Mesenchymal stem cell (in vitro differentiated cells and primary cell): ENCODE measurements at regions not wholly inside any gene's neighbourhood (a gene's known extent, or its start where the extent isn't known, plus 50 kb on each side); places are given as distances from the start of the nearest gene placed in this dataset.

Source experiments
- DNase-seq: peaks from one replicate; pipeline ENCODE4 v3.0.0-alpha.2; 2013
- H2AFZ ChIP-seq: one replicate; pipeline ENCODE4 v1.6.1; 2013; ENCODE audit warnings: low read depth, mild to moderate bottlenecking, control low read depth, inconsistent platforms, low read length, moderate library complexity
- H2AK5ac ChIP-seq: 2 replicates; pipeline ENCODE4 v1.6.1; 2013; ENCODE audit warnings: low read length, moderate library complexity, mild to moderate bottlenecking, inconsistent platforms; ENCODE audit not compliant: severe bottlenecking
- H2BK120ac ChIP-seq: one replicate; pipeline ENCODE4 v1.6.1; 2013; ENCODE audit warnings: low read depth, mild to moderate bottlenecking, inconsistent platforms, low read length, moderate library complexity
- H2BK12ac ChIP-seq, 2 experiments: one replicate each; pipeline ENCODE4 v1.6.1; 2013; ENCODE audit warnings: inconsistent platforms in 2 of 2, low read length in 2 of 2, mild to moderate bottlenecking in 2 of 2, moderate library complexity in 2 of 2, control low read depth in 1 of 2
- H2BK15ac ChIP-seq: one replicate; pipeline ENCODE4 v1.6.1; 2013; ENCODE audit warnings: mild to moderate bottlenecking, low read depth, inconsistent platforms; ENCODE audit not compliant: poor library complexity, severe bottlenecking
- H2BK5ac ChIP-seq: 2 replicates; pipeline ENCODE4 v1.6.1; 2013; ENCODE audit warnings: low read depth, mild to moderate bottlenecking, low read length, control low read depth, inconsistent platforms; ENCODE audit not compliant: poor library complexity, severe bottlenecking
- H3K14ac ChIP-seq, 2 experiments: one replicate each; pipeline ENCODE4 v1.6.1; 2013; ENCODE audit warnings: inconsistent platforms in 2 of 2, low read length in 2 of 2, control low read depth in 1 of 2, mild to moderate bottlenecking in 1 of 2, moderate library complexity in 1 of 2
- H3K18ac ChIP-seq, 2 experiments: one replicate each; pipeline ENCODE4 v1.6.1; 2013; ENCODE audit warnings: inconsistent platforms in 2 of 2, low read length in 2 of 2, control low read depth in 1 of 2, low read depth in 1 of 2, mild to moderate bottlenecking in 1 of 2
- H3K23ac ChIP-seq, 2 experiments: one replicate each; pipeline ENCODE4 v1.6.1; 2013; ENCODE audit warnings: inconsistent platforms in 2 of 2, low read length in 2 of 2, mild to moderate bottlenecking in 2 of 2, moderate library complexity in 2 of 2, control low read depth in 1 of 2
- H3K27ac ChIP-seq: 2 replicates; pipeline ENCODE4 v1.5.1; 2013; ENCODE audit warnings: mild to moderate bottlenecking, moderate library complexity, low read length, control low read depth, inconsistent platforms; ENCODE audit not compliant: poor library complexity, severe bottlenecking
- H3K27me3 ChIP-seq, 2 experiments: 2 replicates each; pipeline versions ENCODE4 v1.6.1 to v1.7.0; 2013; ENCODE audit warnings: low read length in 2 of 2, mild to moderate bottlenecking in 2 of 2, moderate library complexity in 2 of 2, control low read depth in 1 of 2, inconsistent platforms in 1 of 2; ENCODE audit not compliant: control insufficient read depth in 1 of 2, insufficient read depth in 1 of 2
- H3K36me3 ChIP-seq, 2 experiments: 2 replicates each; pipeline versions ENCODE4 v1.6.1 to v1.7.0; 2013; ENCODE audit warnings: low read length in 2 of 2, control low read depth in 1 of 2, inconsistent platforms in 1 of 2, low read depth in 1 of 2, mild to moderate bottlenecking in 1 of 2; ENCODE audit not compliant: insufficient read depth in 2 of 2, control insufficient read depth in 1 of 2
- H3K4ac ChIP-seq, 2 experiments: one replicate each; pipeline ENCODE4 v1.6.1; 2013; ENCODE audit warnings: inconsistent platforms in 2 of 2, low read length in 2 of 2, mild to moderate bottlenecking in 2 of 2, moderate library complexity in 2 of 2, control low read depth in 1 of 2, low read depth in 1 of 2
- H3K4me1 ChIP-seq: 2 replicates; pipeline ENCODE4 v1.6.1; 2013; ENCODE audit warnings: low read depth, low read length, control low read depth; ENCODE audit not compliant: control insufficient read depth, insufficient read depth
- H3K4me2 ChIP-seq: 2 replicates; pipeline ENCODE4 v1.6.1; 2013; ENCODE audit warnings: low read length, mild to moderate bottlenecking, inconsistent platforms; ENCODE audit not compliant: poor library complexity, severe bottlenecking
- H3K4me3 ChIP-seq, 2 experiments: 2 replicates each; pipeline versions ENCODE4 v1.5.1 to v1.7.0; 2013; ENCODE audit warnings: low read length in 2 of 2, mild to moderate bottlenecking in 2 of 2, control low read depth in 1 of 2, low read depth in 1 of 2; ENCODE audit not compliant: insufficient read depth in 1 of 2
- H3K79me1 ChIP-seq: replicated peaks from 2 replicates; pipeline ENCODE4 v1.6.1; 2013; ENCODE audit warnings: mild to moderate bottlenecking, control low read depth, low read length, inconsistent platforms; ENCODE audit not compliant: poor library complexity, severe bottlenecking
- H3K9ac ChIP-seq: 2 replicates; pipeline ENCODE4 v1.7.0; 2013; ENCODE audit warnings: mild to moderate bottlenecking, low read length, moderate library complexity
- H3K9me3 ChIP-seq: 2 replicates; pipeline ENCODE4 v1.7.0; 2013; ENCODE audit warnings: mild to moderate bottlenecking, low read length; ENCODE audit not compliant: control insufficient read depth
- H4K8ac ChIP-seq: one replicate; pipeline ENCODE4 v1.6.1; 2013; ENCODE audit warnings: inconsistent platforms, mild to moderate bottlenecking, low read length, moderate library complexity
- H4K91ac ChIP-seq: one replicate; pipeline ENCODE4 v1.6.1; 2013; ENCODE audit warnings: mild to moderate bottlenecking, low read length, inconsistent platforms
- WGBS: methylation state at CpG from one replicate; pipeline ENCODE4 v1.1.7; 2013; ENCODE audit warnings: mixed read lengths; 5-methylcytosine and 5-hydroxymethylcytosine counted together

DNA sequence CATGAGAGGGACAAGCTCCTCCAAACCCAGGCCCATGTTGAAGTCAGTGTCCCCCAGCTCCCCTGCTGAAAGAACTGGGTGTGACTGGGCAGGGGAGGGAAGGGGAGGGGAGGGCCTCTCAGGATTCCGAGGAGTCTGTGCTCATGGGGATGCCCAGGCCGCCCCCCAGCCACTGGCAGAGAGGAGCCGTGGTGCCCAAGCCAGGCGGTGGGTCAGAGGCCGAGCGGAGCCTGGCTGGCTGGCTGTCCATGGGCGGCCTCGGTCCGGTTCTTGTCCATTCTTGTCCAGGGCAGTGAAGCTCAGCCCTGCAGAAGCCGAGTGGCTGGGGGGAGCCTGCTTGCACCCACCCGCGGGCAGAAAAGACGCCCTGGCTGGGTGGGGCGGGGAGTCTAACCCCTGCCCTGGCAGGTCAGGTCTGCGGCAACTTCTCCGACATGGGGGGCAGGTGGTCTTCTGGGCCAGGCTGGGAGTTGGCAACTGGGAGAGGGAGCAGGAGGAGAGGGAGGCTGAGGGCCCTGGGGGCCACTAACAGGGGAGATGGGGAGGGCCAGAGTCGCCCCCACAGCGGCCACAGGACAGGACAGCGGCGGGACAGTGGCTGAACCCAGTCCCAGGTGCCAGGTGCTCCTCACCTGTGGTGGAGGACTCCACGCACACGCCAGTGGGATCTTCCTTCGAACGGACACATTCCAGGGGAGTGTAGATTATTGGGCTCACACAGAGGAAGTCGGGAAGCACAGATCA is 54.1 kb downstream of the FOXL3 start:
- Histone ChIP-seq H3K4ac (no peak overlapping the region), H2AFZ (no peak overlapping the region), H4K8ac (no peak overlapping the region), H3K36me3 (no peaks in the 10 kb centered on the region), H2BK15ac (no peak overlapping the region), H2AK5ac (no peak overlapping the region), H3K9me3 (no peaks in the 10 kb centered on the region), H2BK120ac (no peak overlapping the region), H3K4me1 (no peaks in the 10 kb centered on the region), H3K27me3 (peaks cover 15 to 31% of the 10 kb centered on the region in 2 experiments), H4K91ac (no peak overlapping the region), H2BK5ac (no peak overlapping the region), H3K79me1 (no peaks in the 10 kb centered on the region), H3K14ac (no peak overlapping the region), H3K9ac (no peak overlapping the region), H3K4me2 (no peak overlapping the region), H3K18ac (no peak overlapping the region), H3K27ac (no peak overlapping the region), H3K23ac (no peak overlapping the region), H3K4me3 (no peak overlapping the region), H2BK12ac (no peak overlapping the region)
- WGBS = 92% methylated on average over 25 of the region's 25 CpGs
- no peak for DNase-seq

GRCh38 chr7:344608-344994 is 54.6 kb downstream of the FOXL3 start:
- Histone ChIP-seq H3K79me1 (no peaks in the 10 kb centered on the region), H2BK15ac (no peak overlapping the region), H3K14ac (no peak overlapping the region), H2BK120ac (no peak overlapping the region), H3K23ac (no peak overlapping the region), H3K9ac (no peak overlapping the region), H3K18ac (no peak overlapping the region), H3K4me1 (no peaks in the 10 kb centered on the region), H4K91ac (no peak overlapping the region), H3K36me3 (no peaks in the 10 kb centered on the region), H2BK5ac (no peak overlapping the region), H3K27ac (no peak overlapping the region), H3K4me2 (no peak overlapping the region), H2BK12ac (no peak overlapping the region), H3K4ac (no peak overlapping the region), H3K9me3 (no peaks in the 10 kb centered on the region), H2AFZ (no peak overlapping the region), H2AK5ac (no peak overlapping the region), H4K8ac (no peak overlapping the region), H3K27me3 (peaks cover 10 to 26% of the 10 kb centered on the region in 2 experiments), H3K4me3 (no peak overlapping the region)
- DNase-seq = no peak
- 89% methylated on average over 15 of the region's 15 CpGs for WGBS

GRCh38 chr7:346116-346898 is 56.3 kb downstream of the FOXL3 start:
- no peaks in the 10 kb centered on the region for H3K36me3 ChIP-seq
- 91% methylated on average over 60 of the region's 60 CpGs for WGBS

GRCh38 chr7:347001-347590 is 57.1 kb downstream of the FOXL3 start:
- no peak overlapping the region for H3K14ac ChIP-seq
- H2BK5ac ChIP-seq = no peak overlapping the region
- H3K27ac ChIP-seq = no peak overlapping the region
- H2BK120ac ChIP-seq = no peak overlapping the region
- H2BK12ac ChIP-seq = no peak overlapping the region
- H2BK15ac ChIP-seq = no peak overlapping the region
- H3K4ac ChIP-seq = no peak overlapping the region
- 92% methylated on average over 20 of the region's 20 CpGs for WGBS
- no peak overlapping the region for H4K8ac ChIP-seq
- no peaks in the 10 kb centered on the region for H3K9me3 ChIP-seq
- H3K9ac ChIP-seq = no peak overlapping the region
- no peak overlapping the region for H4K91ac ChIP-seq
- no peak overlapping the region for H3K4me3 ChIP-seq
- peaks cover 2% of the 10 kb centered on the region in 2 experiments for H3K27me3 ChIP-seq
- H3K4me2 ChIP-seq = no peak overlapping the region
- H3K79me1 ChIP-seq = no peaks in the 10 kb centered on the region
- H3K18ac ChIP-seq = no peak overlapping the region
- no peak overlapping the region for H3K23ac ChIP-seq
- no peak for DNase-seq
- no peak overlapping the region for H2AK5ac ChIP-seq
- H3K4me1 ChIP-seq = no peaks in the 10 kb centered on the region
- no peak overlapping the region for H2AFZ ChIP-seq
- H3K36me3 ChIP-seq = no peaks in the 10 kb centered on the region

More at GRCh38 chr7:346116-346898, 56.3 kb downstream of the FOXL3 start:
- DNase-seq = no peak
- Histone ChIP-seq H4K8ac (no peak overlapping the region), H3K9ac (no peak overlapping the region), H3K4me1 (no peaks in the 10 kb centered on the region), H3K9me3 (no peaks in the 10 kb centered on the region), H2BK5ac (no peak overlapping the region), H3K27me3 (peaks cover 0 to 9% of the 10 kb centered on the region in 2 experiments), H4K91ac (no peak overlapping the region), H2AK5ac (no peak overlapping the region), H3K79me1 (no peaks in the 10 kb centered on the region), H3K23ac (no peak overlapping the region), H3K18ac (no peak overlapping the region), H3K4ac (no peak overlapping the region), H2BK15ac (no peak overlapping the region), H2BK12ac (no peak overlapping the region), H2BK120ac (no peak overlapping the region), H2AFZ (no peak overlapping the region), H3K4me3 (no peak overlapping the region), H3K4me2 (no peak overlapping the region), H3K14ac (no peak overlapping the region), H3K27ac (no peak overlapping the region)
